ENCODE measurements at regions not wholly inside any gene's neighbourhood (a gene's known extent, or its start where the extent isn't known, plus 50 kb on each side); places are given as distances from the start of the nearest gene placed in this dataset.

DNA sequence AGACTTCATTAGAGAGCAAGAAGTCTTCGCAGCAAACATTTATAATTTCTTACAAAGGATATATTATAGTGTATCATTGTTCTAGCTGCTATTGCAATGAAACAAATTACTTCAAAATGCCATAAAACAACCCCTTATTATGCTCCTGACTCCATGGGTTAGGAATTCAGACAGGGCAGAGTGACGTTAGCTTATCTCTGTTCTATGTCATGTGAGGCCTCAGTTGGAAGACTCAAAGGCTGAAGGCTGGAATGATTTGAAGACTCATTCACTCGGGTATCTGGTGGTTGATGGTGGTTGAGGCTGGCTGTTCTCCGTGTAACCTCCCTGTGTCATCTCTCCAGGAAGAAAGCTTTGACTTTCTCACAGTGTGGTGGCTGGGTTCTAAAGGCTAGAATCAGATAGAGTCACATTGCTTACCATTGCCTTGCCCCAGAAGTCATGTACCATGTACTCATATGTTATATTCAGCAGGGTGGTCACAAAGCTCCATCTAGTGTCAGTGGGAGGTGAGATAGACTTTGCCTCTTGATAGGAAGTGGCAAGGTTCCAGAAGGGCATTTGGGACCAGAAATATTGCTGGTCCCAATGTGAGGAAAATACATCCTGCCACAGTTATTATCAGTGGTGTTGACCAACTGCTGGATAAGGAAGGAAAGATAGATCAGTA lies 226.9 kb downstream of the TMEM38B start:
- DNase-seq: peak; percentile 13

DNA sequence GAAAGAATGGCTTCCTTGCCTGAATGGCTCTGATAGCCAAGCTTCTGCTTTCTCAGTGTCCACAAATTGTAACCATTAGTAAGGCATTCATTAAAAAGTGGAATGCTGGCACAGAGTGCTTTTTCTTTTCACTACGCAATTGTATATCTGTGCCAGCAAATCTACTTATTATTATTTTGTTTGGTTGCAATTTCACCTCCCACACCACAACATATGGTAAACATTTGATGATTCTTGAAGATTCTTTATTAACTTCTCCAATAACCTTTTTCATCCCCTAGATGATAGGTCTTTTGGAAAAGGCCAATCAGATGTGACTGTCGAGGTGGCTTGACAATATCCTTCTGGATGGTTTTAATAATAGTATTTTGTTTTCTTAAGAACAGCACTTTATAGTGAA lies 234.1 kb downstream of the TMEM38B start:
- DNase-seq: no peak

DNA sequence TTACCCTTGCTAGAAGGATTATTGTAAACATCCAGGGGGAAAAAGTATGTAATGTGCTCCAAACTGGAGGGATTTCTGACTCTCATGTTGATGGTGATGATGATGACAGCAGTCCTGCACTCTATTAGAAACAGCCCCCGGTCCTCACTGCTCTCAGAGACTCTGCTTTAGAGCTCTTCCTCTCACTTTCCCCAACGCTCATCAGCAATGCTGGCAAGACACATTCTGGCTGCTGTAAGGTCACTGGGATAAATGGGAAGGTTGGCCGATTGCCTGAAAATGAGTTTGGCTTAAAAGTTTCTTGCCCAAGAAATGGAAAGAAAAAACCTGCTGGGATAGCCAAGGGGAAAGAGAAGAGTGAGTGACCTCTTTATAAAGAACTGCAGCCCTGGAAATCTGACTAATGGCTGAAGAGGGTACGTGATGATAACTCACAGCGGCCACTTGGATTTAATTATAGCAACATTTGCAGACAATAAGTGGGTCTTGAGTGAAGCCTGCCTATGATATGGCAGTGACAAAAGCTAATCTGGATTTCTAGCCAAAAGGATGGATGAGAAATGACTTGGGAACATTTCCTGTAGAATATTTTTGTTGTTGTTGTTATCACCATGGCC lies 235.8 kb downstream of the TMEM38B start:
- peak; percentile 17 for DNase-seq

DNA sequence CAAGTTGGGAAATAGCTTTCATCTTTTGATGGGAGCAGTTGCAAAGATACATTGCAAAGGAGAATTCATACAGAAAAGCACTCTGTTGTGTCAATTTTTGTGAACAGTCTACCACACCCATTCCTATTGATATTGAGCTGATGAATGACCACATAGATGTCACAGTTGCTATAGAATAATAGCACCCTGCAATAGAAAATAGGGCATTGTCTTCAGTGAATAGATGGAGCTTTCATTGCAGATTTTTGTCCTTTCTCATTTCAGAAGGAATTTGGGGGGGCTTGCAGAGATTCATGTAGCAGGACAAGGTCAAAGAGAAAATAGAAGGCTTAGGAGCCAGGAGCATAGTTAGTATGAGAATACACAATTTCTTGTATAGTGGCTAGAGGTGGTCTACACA lies 237.9 kb downstream of the TMEM38B start:
- no peak for DNase-seq

DNA sequence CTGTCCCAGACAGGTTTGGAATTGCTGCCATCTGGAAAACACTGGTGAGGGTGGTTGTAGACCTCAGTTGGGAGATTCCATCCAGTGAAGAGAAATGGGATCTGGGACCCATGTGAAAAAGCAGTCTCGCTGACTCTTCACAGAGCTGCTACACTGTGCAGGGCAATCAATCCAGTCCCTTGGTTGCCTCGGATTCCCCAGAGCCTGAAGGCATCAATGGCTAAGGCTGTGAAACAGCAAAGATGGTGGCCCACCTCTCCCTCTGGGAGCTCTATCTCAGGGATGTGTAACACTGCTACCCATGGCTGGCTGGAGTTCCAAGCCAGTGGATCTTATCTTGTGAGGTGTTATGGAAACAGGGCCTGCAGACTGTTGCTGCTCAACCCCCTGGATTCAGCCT lies 256.1 kb downstream of the TMEM38B start:
- DNase-seq: no peak

DNA sequence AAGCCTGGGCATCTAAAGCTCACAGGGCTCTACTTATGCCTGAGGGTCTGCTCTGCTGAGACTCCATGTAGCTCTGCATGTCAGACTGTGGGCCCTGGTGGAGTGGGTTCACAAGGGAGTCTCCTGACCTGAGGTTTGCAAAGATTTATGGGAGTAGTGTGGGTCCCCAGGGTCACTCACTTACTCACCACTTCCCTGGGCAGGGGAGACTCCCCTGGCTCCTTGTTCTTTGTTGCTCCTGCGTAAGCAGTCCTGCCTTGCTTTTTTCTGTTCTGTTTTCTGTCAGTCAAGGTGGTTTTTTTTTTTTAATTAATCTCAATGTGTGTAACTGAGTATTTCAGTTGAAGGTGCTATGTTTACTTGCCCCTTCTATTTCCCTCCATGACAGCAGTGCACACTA lies 256.6 kb downstream of the TMEM38B start:
- no peak for DNase-seq

DNA sequence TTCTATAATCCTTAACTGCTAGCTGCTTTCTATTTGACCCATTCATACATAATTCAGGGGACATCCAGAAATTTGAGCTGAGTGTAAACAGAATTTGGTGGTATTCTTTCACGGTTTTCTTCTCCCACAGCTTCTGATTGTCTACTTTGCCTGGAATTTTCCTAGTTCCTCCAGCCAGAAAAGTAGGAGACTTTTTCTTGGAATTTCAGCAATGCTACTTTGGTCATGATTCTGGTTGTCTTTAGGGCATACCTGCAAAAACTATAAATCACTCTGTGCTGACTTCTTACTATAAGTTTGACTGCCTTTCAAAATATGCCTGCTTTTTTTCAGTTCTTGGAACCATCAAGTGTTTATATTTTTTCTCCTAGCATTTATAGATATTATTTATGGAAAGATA lies 260.2 kb downstream of the TMEM38B start:
- DNase-seq: no peak

DNA sequence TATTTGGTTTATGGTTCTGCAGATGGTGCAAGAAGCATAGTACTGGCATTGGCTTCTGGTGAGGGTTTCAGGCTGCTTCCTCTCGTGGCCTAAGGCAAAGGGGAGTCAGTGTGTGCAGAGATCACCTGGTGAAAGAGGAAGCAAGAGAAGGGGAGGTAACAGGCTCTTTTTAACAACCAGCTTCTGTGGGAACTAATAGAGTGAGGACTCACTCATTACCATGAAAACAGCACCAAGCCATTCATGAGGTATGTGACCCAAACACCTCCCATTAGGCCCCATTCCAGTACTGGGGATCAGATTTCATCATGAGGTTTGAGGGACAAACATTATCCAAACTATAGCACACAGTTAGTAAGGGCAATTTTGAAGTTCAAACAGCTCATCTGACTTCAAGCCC lies 263.5 kb downstream of the TMEM38B start:
- peak; percentile 22 for DNase-seq

DNA sequence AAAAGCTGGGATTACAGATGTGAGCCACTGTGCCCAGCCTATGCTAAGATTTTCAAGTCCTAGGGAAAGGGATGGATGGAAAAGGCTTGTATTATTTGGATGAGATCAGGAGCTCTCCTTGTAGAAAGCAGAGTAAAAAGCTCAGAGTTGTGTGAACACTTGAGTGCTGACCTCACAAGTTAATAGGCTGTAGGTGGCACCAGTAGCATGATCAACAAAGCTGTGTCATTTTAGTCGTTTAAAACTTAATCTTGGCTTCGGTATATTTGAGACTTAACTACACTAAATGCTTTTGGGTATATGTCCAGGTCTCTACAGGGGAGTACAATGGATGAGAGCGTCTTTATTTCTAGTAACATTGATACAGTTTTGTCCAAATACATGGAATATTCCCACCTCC lies 264.2 kb downstream of the TMEM38B start:
- DNase-seq: no peak

DNA sequence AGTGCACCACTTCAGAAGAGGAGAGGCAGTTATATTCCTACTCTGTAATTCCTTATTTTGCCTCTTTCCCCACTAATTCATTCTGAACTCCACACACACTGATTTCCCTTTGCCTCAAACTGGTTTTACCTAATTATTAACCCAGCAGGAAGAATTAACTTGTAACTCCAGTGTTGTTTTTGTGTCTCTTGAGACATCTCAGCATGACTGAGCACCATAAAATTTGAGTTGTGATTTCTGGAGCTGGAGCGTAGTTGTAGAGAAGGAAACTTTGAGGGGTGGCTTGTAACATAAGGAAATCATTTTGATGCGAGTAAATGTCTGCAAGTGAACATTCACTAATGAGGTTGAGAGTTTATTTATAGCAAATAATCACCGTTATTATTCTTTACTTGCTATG lies 265.2 kb downstream of the TMEM38B start:
- DNase-seq: no peak

DNA sequence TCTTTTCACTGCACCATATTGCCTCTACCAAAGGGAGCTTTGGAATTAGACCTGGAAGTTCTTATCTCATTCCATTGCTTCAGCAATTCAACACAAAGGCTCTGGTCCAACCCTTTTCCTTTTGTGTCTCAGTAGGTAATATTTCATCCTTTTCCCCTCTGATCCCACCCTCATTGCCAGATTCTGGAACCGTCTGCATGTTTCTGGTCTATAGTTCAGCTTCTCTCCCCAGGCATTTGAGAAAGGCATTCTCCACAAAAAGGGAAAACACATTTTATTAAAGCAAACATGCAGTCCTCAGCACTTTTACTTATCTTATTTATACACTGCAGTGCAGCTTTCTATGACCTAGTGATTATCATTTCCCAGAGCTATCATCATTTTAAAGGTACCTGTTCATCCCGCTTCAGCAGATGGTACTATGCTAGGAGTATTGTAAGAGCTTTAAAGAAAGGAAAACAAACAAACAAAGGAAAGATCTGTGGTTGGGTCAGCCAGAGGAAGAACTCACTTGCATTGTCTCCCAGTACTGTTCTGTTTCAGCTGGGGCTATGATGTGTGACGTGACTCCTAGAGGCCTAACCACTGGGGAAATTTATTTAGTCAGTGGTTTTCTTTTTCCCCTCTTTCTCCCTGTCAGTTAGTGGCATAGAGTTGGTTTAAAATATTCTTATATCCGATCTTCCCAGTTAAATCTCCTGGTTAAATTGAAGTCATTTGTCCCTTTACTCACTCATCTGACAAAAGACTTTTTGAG lies 269.2 kb downstream of the TMEM38B start:
- DNase-seq: no peak

DNA sequence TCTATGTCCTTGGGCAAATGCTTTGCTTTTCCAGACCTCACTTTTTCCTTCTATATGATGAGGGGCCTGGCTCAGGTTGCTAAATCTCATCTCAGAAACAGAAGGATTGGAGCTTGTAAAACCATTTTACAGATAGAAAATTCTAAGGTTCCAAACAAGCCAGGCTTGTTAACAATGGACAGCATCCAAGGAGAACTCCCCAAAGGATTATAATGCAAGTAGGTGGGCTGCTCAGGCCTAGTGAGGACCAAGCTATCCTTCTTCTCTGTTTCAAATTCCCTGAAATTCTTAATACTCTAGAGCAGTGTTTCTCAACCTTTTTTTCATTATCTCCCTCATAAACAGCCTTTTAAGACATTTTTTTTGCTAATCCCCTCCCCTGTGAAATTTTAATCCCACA lies 269.8 kb downstream of the TMEM38B start:
- no peak for DNase-seq

DNA sequence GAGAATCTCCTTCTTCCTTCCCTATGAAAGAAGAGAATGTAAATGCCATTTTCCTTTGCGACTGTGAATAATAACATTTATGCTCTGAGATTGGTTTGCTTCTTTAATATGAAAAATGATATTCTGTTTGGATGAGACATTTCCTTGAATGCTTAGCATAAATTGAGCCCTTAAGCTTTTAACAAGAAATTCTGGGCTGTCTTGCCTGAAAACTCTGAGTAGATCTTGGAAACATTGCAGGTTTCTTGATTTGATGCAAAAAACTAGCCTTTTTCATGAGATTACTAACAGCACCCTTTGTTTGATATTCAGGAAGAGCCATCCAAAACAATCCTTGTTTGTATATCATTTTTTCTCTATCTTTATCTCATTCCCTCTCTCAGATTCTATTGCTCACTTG lies 272.5 kb downstream of the TMEM38B start:
- no peak for DNase-seq

DNA sequence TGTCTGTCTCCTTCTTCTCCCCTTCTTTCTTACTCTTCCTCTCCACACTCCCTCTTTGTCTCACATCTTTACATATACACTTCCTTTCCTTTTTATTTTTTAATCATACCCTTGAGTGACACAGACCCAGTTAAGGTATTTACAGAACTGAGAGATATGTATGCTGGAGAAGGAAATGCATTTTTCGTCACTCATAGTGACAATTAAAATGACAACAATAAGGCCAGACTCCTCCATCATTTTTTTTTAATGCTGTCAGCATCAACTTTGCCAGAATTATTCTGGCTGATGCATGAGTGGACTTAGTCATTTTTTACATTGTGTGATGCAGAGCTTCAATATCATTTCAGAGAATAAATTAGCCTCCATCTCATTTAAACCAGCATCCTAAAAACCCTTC lies 272.9 kb downstream of the TMEM38B start:
- no peak for DNase-seq

DNA sequence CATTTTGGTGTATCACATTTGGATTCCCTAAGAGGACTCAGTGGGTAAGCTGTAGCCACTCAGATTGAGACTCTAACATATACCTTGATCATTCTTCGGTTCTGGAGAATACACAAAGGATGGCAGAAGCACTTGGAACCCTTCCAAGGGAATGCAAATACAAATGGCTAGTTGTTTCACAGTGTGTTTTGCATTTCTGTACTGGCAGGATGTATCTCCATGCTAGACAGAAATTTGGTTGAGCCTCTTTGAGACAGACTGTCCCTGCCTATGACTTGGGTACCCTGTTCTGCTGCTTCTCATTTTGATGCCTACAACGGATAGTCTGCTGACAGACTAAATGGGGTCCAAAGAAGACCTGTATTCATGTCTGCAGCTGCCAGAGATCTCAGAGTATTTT lies 273.5 kb downstream of the TMEM38B start:
- DNase-seq: no peak

DNA sequence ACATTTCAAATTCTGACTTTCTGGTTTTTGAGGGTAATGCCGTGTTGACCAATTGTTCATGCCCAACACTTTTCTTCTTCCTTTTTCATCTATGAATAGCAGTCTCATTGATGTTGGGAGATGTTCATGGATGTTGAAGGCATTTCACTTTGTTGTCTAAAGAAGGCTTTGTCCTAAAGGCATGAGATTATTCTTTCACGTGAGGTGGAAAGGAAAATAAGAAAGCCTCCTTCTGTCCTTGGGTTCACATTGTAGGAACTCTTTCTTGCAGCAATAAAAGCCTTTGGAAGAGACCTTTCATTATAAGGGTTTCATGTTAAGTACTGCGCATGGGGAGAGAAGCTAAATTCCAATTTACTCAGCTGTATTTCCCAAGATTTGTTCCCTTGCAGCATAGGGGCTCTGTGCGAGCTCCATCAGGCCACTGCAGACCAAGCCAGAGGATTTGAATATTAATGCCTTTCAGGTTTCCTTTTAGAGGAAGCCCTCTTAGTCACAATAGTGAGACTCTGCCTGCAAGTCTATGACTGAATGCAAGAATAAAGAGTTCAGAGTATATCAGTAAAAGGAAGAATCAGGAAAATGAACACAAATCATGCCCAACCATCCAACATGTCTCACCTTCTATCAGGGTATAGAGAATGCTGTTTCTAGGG lies 274.6 kb downstream of the TMEM38B start:
- no peak for DNase-seq

DNA sequence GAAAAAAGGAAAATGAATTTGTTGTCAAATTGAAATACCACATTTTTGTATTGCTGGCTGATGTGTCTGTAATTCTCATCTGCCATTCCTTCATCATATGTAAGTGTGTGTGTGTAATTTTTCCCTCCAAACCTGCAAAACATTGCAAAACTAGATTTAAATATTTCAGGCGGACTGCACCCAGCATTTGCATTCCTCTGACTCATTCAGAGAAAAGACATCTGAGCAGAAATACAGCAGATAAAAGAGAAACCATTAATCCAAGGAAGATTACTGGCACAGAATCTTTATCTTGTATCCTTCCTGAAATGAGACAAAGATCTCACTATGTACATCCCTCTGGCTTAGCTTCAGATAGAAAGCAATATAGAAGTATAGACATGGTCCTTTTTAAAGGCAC lies 275.3 kb downstream of the TMEM38B start:
- peak; percentile 70 for DNase-seq

DNA sequence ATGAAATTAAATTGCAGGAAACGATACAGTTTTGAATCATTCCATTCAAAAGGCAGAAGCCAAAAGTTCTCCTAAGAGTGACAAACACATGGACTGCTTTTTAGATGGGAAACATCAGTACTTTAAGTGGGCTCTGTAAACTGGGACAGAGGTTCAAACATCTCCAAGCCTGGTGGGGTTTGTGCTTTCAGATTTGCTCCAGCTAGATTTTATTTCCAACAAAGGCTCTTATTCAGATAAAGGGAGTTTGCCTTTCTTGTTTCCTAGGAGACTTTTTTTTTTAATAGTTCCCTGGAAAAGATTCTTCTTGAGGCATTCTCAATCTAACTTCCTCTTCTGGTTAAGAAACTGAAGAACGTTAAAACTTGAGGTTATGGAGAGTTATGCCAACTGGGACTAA lies 277.6 kb downstream of the TMEM38B start:
- DNase-seq: no peak

DNA sequence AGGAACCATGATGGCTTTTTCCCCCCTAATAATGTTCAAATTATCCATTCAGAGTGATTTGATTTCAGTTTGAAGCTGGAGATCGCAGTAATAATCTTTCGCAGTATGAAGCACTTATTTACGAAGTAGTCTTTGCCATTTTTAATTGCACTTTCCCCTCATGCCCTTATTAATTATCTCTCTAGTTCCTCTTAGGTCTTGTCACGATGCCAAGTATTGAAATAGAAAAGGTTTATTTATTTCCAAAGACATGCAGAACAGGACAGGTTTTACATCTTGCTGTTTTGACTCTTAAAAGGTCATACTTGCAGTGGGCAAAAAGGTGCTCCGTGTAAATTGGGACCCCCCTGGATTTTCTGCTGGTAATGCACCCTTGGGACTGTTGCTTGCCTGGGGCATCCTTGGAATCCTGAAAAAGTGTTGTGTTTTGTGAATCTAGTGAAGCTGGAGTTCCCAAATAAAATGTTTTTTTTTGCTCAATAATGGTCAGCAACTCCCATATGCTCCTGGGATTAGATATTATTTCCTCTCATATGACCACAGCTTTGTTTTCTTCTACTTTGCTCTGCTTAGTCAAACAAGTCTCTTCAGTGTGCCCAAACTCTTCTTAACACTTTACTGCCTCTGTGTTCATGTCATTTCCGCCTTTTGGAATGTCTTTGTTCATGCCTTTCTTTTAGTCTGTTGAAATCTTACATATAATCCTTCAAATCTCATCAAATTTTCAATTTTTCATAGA lies 278.3 kb downstream of the TMEM38B start:
- DNase-seq: no peak

DNA sequence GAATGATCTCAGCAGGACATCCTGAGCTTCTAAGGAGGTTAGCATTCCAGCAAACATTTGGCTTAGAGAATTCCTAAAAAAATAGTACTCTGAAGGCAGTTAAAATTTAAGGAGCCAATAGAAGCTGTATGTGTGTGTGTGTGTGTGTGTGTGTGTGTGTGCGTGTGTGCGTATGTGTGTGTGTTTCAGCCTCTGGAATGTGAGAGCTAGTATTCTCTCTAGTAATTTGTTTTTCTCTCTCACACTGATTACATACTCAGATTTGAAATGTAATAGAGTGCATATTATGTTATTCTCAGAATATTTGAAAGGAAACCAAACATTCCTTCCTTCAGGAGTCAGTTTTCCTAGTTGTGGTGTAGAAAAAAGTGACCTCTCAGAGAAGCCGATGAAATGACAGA lies 279.6 kb downstream of the TMEM38B start:
- DNase-seq: peak; percentile 95

DNA sequence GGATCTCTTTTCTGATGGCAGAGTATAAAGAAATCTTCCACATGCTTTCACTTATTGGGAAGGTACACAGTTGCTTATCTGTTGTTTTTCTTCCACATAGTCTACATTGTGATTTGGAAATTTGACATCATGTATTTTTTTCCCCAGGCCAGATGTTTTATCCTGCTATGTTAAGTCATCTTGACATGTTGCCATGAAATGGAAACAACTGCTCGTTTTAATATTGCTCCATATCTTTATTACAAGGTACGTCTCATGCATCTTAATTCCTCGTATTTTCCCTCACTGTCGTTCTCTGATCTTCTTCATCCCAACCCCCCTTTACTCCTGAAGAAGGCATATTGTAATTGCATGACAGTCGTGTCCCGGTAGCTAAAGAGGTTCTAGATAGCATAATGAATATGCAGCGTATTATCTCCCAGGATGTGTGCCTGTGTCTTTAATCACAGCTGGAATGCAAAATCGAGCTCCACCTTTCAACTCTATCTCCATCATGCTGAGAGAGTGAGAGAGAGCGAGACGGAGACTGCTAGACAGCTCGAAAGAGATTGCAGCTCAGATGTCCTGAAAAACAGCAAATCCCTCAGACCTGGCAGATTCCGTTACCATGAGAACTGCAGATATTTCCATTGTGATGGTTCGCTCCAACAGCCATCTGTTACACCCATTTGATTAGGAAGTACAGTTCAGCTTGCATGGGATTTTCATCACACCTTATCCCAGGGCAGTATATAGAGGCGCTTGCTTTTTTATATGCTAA lies 281.7 kb downstream of the TMEM38B start:
- peak; percentile 45 for DNase-seq

DNA sequence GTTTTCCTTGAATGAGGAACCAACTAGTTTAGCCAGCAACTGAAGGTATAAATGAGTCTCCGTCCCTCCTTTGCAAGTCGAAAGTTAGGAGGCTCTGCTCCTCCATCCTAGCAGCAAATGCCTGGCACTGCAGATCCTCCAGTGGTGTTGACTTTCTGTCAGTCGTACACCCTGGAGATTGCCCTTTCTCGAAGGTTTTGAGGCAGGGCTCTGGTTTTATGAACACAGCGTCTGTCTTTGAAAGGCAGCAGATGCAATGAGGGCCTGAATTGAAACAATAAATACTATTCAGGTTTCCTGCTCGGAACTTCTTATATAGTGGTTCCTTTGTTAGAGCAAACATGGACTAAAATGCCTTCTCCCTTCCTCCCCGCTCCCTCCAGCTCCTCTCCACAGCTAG lies 284.0 kb downstream of the TMEM38B start:
- no peak for DNase-seq

All from fibroblast of skin of abdomen (primary cell).